WI38 (cell line): ENCODE measurements at regions not wholly inside any gene's neighbourhood (a gene's known extent, or its start where the extent isn't known, plus 50 kb on each side); places are given as distances from the start of the nearest gene placed in this dataset.

Experiments
- H3K4me3 ChIP-seq: 2 replicates; pipeline ENCODE4 v1.5.1; 2011; ENCODE audit warnings: low read depth, mild to moderate bottlenecking, control low read depth, low read length
- CTCF ChIP-seq: IDR thresholded peaks from 2 replicates; pipeline ENCODE4 v1.5.1; 2012; ENCODE audit warnings: low read depth, mild to moderate bottlenecking, control low read depth, low read length

- H3K4me3 ChIP-seq, result no peak overlapping the region
- no peak for TF ChIP-seq CTCF
Observed at GRCh38 chr12:19856389-19856788, 417.1 kb downstream of the AEBP2 start.

- no peak for TF ChIP-seq CTCF
Observed at GRCh38 chr12:19857204-19857603, 417.9 kb downstream of the AEBP2 start.

DNA sequence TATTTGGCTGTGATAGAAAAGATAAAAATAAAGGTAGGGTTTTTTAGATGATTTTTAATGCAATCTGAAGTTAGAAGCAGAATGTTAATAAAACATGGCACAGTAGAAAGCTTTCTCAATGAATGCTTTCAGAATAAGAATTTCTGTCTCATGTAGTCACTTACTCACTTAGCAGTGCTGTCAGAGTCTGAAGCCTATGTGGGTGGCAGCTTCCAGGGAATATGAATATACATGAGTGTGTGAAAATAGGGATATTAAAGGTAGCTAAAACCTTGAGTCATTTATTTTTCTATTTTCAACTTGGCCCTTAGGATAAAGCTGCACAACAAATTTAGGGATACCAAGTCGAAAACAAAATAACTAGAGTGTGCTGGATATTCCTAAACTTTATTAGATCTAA, 427.9 kb downstream of the AEBP2 start:
- H3K4me3 ChIP-seq, result no peak overlapping the region
- TF ChIP-seq CTCF, result no peak

More at GRCh38 chr12:19857204-19857603, 417.9 kb downstream of the AEBP2 start:
- H3K4me3 ChIP-seq, result no peak overlapping the region

DNA sequence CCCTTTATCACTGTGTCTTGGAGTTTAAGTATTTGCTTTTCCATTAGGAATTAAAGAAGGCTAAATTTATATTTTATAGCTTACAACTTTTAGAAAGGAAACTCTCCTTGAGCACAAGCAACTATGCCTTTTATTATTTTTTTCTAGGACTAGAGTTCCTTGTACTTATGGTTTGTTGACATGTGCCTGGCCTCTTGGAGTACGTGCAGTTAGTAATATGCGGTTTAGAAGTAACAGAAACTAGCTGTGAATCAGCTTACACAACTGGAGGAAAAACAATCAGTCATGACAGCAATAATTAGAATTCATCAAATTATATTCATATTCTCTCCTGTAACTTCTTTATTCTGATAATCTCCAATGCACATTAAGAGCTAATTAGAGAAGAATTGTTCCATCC, 428.7 kb downstream of the AEBP2 start:
- H3K4me3 ChIP-seq, result no peak overlapping the region
- no peak for TF ChIP-seq CTCF

DNA sequence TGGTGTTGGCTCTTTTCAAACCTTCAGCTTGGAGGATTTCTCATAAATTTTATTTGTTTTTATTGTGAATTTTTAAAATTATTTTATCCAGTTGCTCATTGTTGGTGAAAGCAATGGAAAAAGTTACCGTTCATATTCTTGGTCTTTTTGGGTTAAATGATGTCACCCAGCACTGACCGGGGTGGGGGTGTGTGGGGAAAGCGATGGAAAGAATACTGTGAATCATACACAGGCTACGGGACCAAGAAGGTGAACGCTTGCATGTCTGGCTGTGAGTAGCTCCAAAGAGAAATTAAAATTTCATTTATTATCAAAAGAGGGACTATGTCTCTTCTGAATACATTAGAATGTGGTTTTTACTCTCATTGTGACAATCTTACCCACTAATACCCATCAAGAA, 430.1 kb downstream of the AEBP2 start:
- no peak for TF ChIP-seq CTCF
- H3K4me3 ChIP-seq, result no peak overlapping the region

- H3K4me3 ChIP-seq, result no peak overlapping the region
- TF ChIP-seq CTCF, result no peak
Observed at GRCh38 chr12:19872621-19873540, 433.6 kb downstream of the AEBP2 start.

- TF ChIP-seq CTCF, result no peak
- H3K4me3 ChIP-seq, result no peak overlapping the region
Observed at GRCh38 chr12:19880076-19880475, 440.8 kb downstream of the AEBP2 start.
